Esophagus muscularis mucosa (tissue), 4 donors: ENCODE measurements at regions not wholly inside any gene's neighbourhood (a gene's known extent, or its start where the extent isn't known, plus 50 kb on each side); places are given as distances from the start of the nearest gene placed in this dataset.

Source experiments
- CTCF ChIP-seq, 3 experiments: fragments of 200-600 bp in 2 of 3; fragments of 450-650 bp in 1 of 3; sonication (generic) in 2 of 3; IDR thresholded peaks; one replicate each; pipeline ENCODE4 v1.5.1; 2017 to 2019; ENCODE audit warnings: antibody characterized with exemption in 3 of 3, mild to moderate bottlenecking in 2 of 3, moderate library complexity in 1 of 3
- EP300 ChIP-seq: sonication (generic); formaldehyde crosslinking; IDR thresholded peaks from one replicate; pipeline ENCODE4 v1.6.1; 2017; ENCODE audit warnings: antibody characterized with exemption
- POLR2A ChIP-seq: fragments of 450-650 bp; IDR thresholded peaks from one replicate; pipeline ENCODE4 v1.6.1; 2017; ENCODE audit warnings: antibody characterized with exemption, moderate library complexity, mild to moderate bottlenecking, low read depth
- POLR2AphosphoS5 ChIP-seq, 2 donors: sonication (generic); formaldehyde crosslinking; IDR thresholded peaks; one replicate each; pipeline ENCODE4 v1.6.1; 2017; ENCODE audit warnings: antibody characterized with exemption in 2 of 2

- TF ChIP-seq CTCF (IDR thresholded peaks at IDR 0.05) (no peak), POLR2A (no peak), POLR2AphosphoS5 (IDR thresholded peaks at IDR 0.05) (no peak), EP300 (no peak)
Measured at GRCh38 chr1:220430586-220430985, 97.3 kb upstream of the MARK1 start.
